HG03280 (cell line): ENCODE measurements at regions not wholly inside any gene's neighbourhood (a gene's known extent, or its start where the extent isn't known, plus 50 kb on each side); places are given as distances from the start of the nearest gene placed in this dataset.
"Not testable (repeated sequence)": the region's sequence is repeated elsewhere in the genome, so short reads cannot be mapped to it uniquely, and the experiment has no call there.

Experiments
- ATAC-seq: cut with Tn5 transposase; IDR thresholded peaks from one replicate; pipeline ENCODE4 v1.9.1; 2021; ENCODE audit warnings: mild to moderate bottlenecking, moderate library complexity; ENCODE audit not compliant: unreplicated experiment

DNA sequence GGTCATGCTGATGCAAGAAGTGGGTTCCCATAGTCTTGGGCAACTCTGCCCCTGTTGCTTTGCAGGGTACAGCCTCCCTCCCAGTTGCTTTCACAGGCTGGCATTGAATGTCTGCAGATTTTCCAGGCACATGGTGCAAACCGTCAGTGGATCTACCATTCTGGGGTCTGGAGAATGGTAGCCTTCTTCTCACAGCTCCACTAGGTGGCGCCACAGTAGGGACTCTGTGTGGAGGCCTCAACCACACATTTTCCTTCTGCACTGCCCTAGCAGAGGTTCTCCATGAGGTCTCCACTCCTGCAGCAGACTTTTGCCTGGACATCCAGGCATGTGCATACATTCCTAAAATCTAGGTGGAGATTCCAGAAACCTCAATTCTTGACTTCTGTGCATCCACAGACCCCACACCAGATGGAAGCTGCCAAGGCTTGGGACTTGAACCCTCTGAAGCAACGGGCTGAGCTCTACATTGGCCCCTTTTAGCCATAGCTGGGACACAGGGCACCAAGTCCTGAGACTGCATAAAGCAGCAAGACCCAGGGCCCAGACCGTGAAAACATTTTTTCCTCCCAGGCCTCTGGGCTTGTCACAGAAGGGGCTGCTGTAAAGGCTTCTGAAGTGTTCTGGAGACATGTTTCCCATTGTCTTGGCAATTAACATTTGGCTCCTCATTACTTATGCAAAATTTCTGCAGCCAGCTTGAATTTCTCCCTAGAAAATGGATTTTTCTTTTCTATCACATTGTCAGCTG, 466.2 kb upstream of the PBX1 start:
- no peak for ATAC-seq

DNA sequence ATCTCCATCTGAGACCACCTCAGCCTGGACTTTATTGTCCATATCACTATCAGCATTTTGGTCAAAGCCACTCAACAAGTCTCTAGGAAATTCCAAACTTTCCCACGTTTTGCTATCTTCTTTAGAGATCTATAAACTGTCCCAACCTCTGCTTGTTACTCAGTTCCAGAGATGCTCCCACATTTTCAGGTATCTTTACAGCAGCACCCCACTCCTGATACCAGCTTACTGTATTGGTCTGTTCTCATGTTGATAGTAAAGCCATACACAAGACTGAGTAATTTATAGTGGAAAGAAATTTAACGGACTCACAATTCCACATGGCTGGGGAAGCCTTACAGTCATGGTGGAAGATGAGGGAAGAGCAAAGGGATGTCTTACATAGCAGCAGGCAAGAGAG, 465.4 kb upstream of the PBX1 start:
- no peak for ATAC-seq

GRCh38 chr1:164101802-164102201, 457.2 kb upstream of the PBX1 start:
- no peak for ATAC-seq

DNA sequence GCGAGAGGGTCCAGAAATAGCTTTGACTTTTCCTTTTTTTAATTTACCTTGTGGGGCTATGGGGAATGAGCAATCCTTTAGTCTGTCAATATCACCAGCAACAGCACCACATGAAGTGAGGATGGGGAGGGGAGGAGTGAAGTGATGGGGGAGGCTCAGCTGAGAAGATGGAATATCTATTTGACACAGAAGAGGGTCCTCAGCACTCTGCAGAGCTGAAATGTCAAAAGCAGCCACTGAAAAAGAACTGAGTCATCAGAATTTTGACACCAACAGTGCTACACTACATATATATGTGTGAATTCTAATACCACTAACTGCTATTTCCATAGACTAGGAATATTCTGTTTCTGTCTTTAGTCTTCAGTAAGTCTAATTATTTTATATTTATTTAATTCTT, 427.0 kb upstream of the PBX1 start:
- ATAC-seq: no peak

- ATAC-seq: no peak
Observed at GRCh38 chr1:164137273-164137925, 421.6 kb upstream of the PBX1 start.

- no peak for ATAC-seq
Observed at GRCh38 chr1:164141797-164142196, 417.2 kb upstream of the PBX1 start.

GRCh38 chr1:164154622-164155021, 404.4 kb upstream of the PBX1 start:
- no peak for ATAC-seq

GRCh38 chr1:164155347-164155746, 403.6 kb upstream of the PBX1 start:
- no peak for ATAC-seq

DNA sequence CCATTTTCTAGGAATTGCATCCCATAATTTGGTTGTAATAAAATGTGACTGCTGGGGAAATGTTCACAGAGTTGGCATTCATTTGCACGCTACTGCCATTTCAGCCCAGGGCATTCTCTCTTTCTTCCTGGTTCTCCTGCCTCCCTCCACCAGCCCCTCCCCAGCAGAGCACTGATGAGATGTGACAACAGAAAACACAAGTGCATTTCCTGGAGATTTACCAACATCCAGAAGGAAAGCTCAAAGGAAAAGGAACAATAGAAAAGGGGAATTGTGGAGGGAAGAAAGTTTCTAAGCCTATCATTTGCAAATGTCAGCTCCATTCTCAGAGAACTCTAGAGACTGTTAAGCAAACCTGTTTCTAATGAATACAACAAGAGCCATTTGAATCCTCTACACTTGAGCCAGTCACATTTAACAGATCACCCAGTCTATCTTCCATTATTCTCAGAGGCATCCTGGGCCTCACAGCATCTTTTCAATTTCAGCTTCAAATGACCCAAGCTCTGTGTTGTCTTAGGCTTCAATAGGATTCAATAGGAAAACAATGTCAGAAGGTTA, 395.6 kb upstream of the PBX1 start:
- no peak for ATAC-seq

- ATAC-seq: no peak
Observed at GRCh38 chr1:164165466-164165865, 393.5 kb upstream of the PBX1 start.

- ATAC-seq: not testable (repeated sequence)
Observed at GRCh38 chr1:164166454-164166853, 392.5 kb upstream of the PBX1 start.

- no peak for ATAC-seq
Observed at GRCh38 chr1:164177118-164177517, 381.9 kb upstream of the PBX1 start.

DNA sequence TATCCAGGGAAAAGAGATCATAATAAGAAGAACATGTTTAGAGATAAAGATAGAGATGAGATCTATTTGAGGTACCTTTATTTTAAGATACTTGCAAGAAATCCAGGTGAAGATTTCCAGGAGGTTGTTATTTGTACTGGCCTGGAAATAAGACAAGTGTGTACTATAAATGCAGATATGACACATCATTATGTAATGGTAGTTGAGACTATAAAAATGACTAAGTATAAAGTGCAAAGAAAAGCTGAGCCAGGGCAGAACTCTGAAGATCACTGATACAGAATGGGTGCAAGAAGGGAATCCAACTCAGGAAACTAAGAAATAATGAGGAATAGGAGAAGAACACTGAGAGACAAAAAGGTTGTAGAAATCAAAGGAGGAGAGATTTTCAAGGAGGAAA, 378.2 kb upstream of the PBX1 start:
- ATAC-seq: no peak

DNA sequence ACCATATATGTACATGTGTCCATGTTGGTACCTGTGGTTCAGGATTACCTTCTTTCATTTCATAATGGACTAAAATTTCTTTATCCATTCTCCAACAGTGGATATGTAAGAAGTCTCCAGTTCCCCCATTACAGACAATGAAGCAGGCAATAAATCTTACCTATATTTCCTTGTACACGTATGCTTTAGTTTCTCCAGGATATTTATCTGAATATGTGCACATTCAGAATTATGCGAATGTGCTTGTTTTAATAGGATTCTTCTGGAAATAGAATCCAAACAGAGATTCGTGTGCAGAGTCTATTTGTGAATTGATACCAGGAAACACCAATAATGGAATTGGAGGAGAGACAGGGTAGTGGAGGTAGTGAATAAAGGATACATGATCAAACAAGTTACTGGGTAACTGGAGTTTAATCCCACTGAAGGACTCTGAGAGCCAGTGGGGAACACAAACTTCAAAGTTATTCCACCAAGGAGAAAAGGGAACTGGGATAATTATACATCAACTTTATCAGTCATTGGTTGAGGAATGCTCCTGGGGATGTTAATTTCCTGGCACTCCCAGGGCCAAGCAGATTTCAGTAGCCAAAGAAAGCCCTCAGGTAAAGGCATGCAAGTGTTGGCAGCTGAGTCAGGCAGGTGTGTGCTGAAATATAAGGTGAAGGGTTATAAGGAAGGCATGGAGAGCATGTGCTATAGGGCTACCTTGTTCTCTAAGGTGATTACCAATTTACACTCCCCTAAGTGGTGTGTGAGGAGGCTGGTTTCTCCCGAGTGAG, 374.9 kb upstream of the PBX1 start:
- no peak for ATAC-seq

DNA sequence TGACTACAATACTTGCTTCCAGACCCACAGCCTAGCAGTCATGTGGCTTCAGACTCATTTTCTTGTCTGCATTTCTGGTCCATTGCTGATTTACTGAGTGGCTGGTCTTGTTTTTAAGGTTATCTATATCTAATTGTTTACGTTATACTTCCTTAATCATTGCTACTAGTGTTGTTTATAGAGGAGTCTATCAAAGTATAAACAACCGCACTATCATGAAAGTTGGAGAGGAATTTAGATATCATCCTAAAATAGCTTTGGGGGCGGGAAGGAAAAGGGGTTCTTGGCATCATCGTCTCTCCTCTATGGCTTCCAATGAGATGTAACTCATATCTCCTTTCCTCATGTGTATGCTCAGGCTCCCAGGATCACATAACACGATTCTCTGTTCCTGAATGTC, 372.1 kb upstream of the PBX1 start:
- ATAC-seq: no peak

DNA sequence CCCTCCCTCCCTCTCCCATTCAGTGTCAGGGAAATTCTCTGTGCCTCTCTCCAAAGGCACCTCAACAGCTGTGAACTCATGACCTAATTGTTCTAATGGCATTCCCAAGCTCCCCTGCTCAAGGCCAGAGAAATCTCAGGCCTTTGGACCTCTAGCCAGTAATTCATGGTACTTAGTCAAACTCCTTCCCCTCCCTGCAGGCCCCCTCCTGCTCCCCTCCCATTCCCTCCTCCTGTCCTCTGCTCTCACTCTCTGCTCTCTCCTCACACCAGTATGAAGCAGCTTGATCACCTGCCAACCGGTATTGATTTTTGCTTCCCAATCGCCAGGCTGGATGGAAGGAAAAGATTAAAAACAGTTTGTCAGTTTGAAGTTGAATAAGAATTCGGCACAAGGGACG, 370.5 kb upstream of the PBX1 start:
- no peak for ATAC-seq

DNA sequence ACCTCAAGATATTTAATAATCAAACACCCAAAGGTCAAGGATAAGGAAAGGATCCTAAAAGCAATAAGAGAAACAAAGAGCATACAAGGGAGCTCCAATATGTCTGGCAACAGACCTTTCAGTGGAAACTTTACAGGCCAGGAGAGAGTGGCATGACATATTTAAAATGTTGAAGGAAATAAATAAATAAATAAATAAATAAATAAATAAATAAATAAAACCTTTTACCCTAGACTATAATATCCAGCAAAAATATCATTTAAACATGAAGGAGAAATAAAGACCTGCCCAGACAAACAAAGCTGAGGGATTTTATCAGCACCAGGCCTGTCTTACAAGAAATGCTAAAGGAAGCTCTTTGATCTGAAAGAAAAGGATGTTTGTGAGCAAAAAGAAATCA, 367.8 kb upstream of the PBX1 start:
- no peak for ATAC-seq

- no peak for ATAC-seq
Observed at GRCh38 chr1:164210211-164210739, 348.7 kb upstream of the PBX1 start.

GRCh38 chr1:164223378-164223777, 335.6 kb upstream of the PBX1 start:
- ATAC-seq: no peak

GRCh38 chr1:164225011-164225410, 334.0 kb upstream of the PBX1 start:
- ATAC-seq: no peak

DNA sequence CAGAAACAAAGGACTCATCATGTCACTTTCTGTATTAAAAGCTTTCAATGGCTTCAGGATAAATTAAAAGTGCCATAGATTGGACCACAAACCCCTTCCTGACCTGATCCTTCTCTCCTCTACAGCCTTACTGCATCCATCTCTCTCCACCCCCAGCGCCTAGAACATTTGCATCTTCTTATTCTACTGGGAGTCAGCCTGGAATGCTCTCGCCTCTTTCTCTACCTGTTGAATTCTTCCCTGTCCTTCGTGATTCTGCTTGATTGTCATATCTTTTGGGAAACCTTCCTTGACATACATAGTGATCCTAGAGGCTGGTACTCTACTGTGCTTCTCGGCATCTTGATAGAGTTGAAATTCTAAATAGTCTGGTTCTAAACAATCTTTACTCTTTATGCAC, 332.0 kb upstream of the PBX1 start:
- ATAC-seq: no peak
